HFFc6 (cell line): ENCODE measurements at regions not wholly inside any gene's neighbourhood (a gene's known extent, or its start where the extent isn't known, plus 50 kb on each side); places are given as distances from the start of the nearest gene placed in this dataset.
"Not testable (repeated sequence)": the region's sequence is repeated elsewhere in the genome, so short reads cannot be mapped to it uniquely, and the experiment has no call there.

Experiments used
- DNase-seq: peaks from one replicate; pipeline ENCODE4 v3.0.0-alpha.2; 2018
- H3K27ac Mint-ChIP-seq: 2 replicates; pipeline ENCODE4 v1.8.0; 2020; ENCODE audit warnings: mild to moderate bottlenecking, mixed read lengths
- H3K27me3 Mint-ChIP-seq: 2 replicates; pipeline ENCODE4 v1.8.0; 2021; ENCODE audit warnings: mild to moderate bottlenecking, moderate library complexity, mixed read lengths; ENCODE audit not compliant: insufficient read depth
- H3K36me3 Mint-ChIP-seq: 2 replicates; pipeline ENCODE4 v1.8.0; 2021; ENCODE audit warnings: low read depth, mixed read lengths
- H3K4me1 Mint-ChIP-seq: 2 replicates; pipeline ENCODE4 v1.8.0; 2020; ENCODE audit warnings: low read depth, mixed read lengths
- H3K4me3 Mint-ChIP-seq: 2 replicates; pipeline ENCODE4 v1.8.0; 2020; ENCODE audit warnings: mild to moderate bottlenecking, moderate library complexity, mixed read lengths
- H3K9me3 Mint-ChIP-seq: 2 replicates; pipeline ENCODE4 v1.8.0; 2020; ENCODE audit warnings: mild to moderate bottlenecking, mixed read lengths
- CTCF ChIP-seq: fragments of 200-600 bp; sonication (generic); IDR thresholded peaks from 2 replicates; pipeline ENCODE4 v1.5.0; 2021; ENCODE audit warnings: antibody characterized with exemption, mild to moderate bottlenecking

GRCh38 chr4:28278676-28279075 lies 1418.0 kb downstream of the STIM2 start:
- peaks cover 18% of the 10 kb centered on the region for H3K9me3 Mint-ChIP-seq
- H3K27ac Mint-ChIP-seq = no peak overlapping the region

GRCh38 chr4:28279249-28279648 lies 1418.6 kb downstream of the STIM2 start:
- Mint-ChIP-seq H3K36me3 (peaks cover 35% of the 10 kb centered on the region), H3K4me1 (peaks cover 17% of the 10 kb centered on the region), H3K27me3 (peaks cover 2% of the 10 kb centered on the region; the same call in 1 of the 2 replicates), H3K4me3 (no peak overlapping the region), H3K27ac (no peak overlapping the region), H3K9me3 (peaks cover 23% of the 10 kb centered on the region)
- DNase-seq = no peak
- no peak for TF ChIP-seq CTCF

More at GRCh38 chr4:28278676-28279075, 1418.0 kb downstream of the STIM2 start:
- Mint-ChIP-seq H3K27me3 (peaks cover 2% of the 10 kb centered on the region; the same call in 1 of the 2 replicates), H3K4me1 (peaks cover 17% of the 10 kb centered on the region), H3K4me3 (no peak overlapping the region), H3K36me3 (peaks cover 29% of the 10 kb centered on the region)
- no peak for TF ChIP-seq CTCF
- DNase-seq = no peak

GRCh38 chr4:28286266-28286665 lies 1425.6 kb downstream of the STIM2 start:
- not testable (repeated sequence) for H3K4me3 Mint-ChIP-seq, DNase-seq, H3K27me3 Mint-ChIP-seq
- Mint-ChIP-seq H3K9me3 (peaks cover 50% of the 10 kb centered on the region), H3K27ac (peak overlapping the region; percentile 95), H3K36me3 (peaks cover 67% of the 10 kb centered on the region), H3K4me1 (peaks cover 38% of the 10 kb centered on the region)

GRCh38 chr4:28287831-28288233 lies 1427.2 kb downstream of the STIM2 start:
- peaks cover 55% of the 10 kb centered on the region for H3K36me3 Mint-ChIP-seq
- H3K4me3 Mint-ChIP-seq = peak overlapping the region; percentile 47
- peak overlapping the region; percentile 95 for H3K27ac Mint-ChIP-seq
- TF ChIP-seq CTCF = no peak
- peaks cover 38% of the 10 kb centered on the region for H3K4me1 Mint-ChIP-seq
- peak; percentile 100 for DNase-seq
- H3K9me3 Mint-ChIP-seq = peaks cover 45% of the 10 kb centered on the region
- H3K27me3 Mint-ChIP-seq = no peaks in the 10 kb centered on the region

GRCh38 chr4:28296239-28296638 lies 1435.6 kb downstream of the STIM2 start:
- H3K27ac Mint-ChIP-seq = no peak overlapping the region
- no peak overlapping the region for H3K4me3 Mint-ChIP-seq
- no peaks in the 10 kb centered on the region for H3K9me3 Mint-ChIP-seq
- TF ChIP-seq CTCF = no peak
- peaks cover 10% of the 10 kb centered on the region; the same call in 1 of the 2 replicates for H3K4me1 Mint-ChIP-seq
- H3K36me3 Mint-ChIP-seq = peaks cover 33% of the 10 kb centered on the region
- no peaks in the 10 kb centered on the region for H3K27me3 Mint-ChIP-seq
- DNase-seq = no peak

GRCh38 chr4:28310926-28311325 lies 1450.3 kb downstream of the STIM2 start:
- Mint-ChIP-seq H3K4me3 (no peak overlapping the region), H3K27me3 (no peaks in the 10 kb centered on the region; the same call in 1 of the 2 replicates), H3K4me1 (peaks cover 5% of the 10 kb centered on the region), H3K36me3 (peaks cover 5% of the 10 kb centered on the region; the same call in 1 of the 2 replicates), H3K9me3 (peaks cover 8% of the 10 kb centered on the region; the same call in 1 of the 2 replicates), H3K27ac (no peak overlapping the region)
- DNase-seq = no peak
- no peak for TF ChIP-seq CTCF

GRCh38 chr4:28312497-28312896 lies 1451.9 kb downstream of the STIM2 start:
- not testable (repeated sequence) for H3K36me3 Mint-ChIP-seq, H3K4me3 Mint-ChIP-seq, H3K9me3 Mint-ChIP-seq, H3K4me1 Mint-ChIP-seq, DNase-seq, H3K27me3 Mint-ChIP-seq, H3K27ac Mint-ChIP-seq
